Liver (tissue), 3 donors: ENCODE measurements at regions not wholly inside any gene's neighbourhood (a gene's known extent, or its start where the extent isn't known, plus 50 kb on each side); places are given as distances from the start of the nearest gene placed in this dataset.

Experiments
- RAD21 ChIP-seq, 2 donors: IDR thresholded peaks; 2 replicates each; pipeline ENCODE4 v1.6.1; 2016; ENCODE audit warnings: antibody characterized with exemption in 2 of 2, mild to moderate bottlenecking in 2 of 2
- TF ChIP-seq, protein P1 (sequence below): fragments of 150-350 bp; IDR thresholded peaks from 2 replicates; pipeline ENCODE4 v1.5.1; 2017; ENCODE audit warnings: improper control_type of control experiment, low read depth, low read length; ENCODE audit not compliant: missing input control
- TF ChIP-seq, protein P2 (sequence below): IDR thresholded peaks from 2 replicates; pipeline ENCODE4 v1.6.1; 2016; ENCODE audit warnings: antibody characterized with exemption
- TF ChIP-seq, protein P3 (sequence below): IDR thresholded peaks from 2 replicates; pipeline ENCODE4 v1.6.1; 2016; ENCODE audit warnings: antibody characterized with exemption
- donor health status: healthy.
- donor health status: healthy.

DNA sequence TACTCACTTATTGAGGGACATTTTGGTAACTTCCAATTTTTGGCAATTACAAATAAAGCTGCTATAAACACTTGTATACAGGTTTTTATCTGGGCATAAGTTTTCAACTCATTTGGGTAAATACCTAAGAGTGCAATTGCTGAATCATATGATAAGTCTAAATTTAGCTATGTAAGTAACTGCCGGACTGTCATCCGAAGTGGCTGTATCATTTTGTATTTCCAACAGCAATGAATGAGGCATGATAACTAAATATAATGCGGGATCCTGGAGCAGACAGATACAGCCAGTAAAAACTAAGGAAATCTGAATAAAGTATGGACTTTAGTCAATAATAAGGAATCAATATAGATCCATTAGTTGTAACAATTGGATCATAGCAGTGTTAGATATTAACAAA is 156.5 kb upstream of the RMP24 start:
- TF ChIP-seq, protein P1, sequence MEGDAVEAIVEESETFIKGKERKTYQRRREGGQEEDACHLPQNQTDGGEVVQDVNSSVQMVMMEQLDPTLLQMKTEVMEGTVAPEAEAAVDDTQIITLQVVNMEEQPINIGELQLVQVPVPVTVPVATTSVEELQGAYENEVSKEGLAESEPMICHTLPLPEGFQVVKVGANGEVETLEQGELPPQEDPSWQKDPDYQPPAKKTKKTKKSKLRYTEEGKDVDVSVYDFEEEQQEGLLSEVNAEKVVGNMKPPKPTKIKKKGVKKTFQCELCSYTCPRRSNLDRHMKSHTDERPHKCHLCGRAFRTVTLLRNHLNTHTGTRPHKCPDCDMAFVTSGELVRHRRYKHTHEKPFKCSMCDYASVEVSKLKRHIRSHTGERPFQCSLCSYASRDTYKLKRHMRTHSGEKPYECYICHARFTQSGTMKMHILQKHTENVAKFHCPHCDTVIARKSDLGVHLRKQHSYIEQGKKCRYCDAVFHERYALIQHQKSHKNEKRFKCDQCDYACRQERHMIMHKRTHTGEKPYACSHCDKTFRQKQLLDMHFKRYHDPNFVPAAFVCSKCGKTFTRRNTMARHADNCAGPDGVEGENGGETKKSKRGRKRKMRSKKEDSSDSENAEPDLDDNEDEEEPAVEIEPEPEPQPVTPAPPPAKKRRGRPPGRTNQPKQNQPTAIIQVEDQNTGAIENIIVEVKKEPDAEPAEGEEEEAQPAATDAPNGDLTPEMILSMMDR: no peak
- TF ChIP-seq RAD21 (IDR thresholded peaks at IDR 0.05): no peak
- TF ChIP-seq, protein P2, sequence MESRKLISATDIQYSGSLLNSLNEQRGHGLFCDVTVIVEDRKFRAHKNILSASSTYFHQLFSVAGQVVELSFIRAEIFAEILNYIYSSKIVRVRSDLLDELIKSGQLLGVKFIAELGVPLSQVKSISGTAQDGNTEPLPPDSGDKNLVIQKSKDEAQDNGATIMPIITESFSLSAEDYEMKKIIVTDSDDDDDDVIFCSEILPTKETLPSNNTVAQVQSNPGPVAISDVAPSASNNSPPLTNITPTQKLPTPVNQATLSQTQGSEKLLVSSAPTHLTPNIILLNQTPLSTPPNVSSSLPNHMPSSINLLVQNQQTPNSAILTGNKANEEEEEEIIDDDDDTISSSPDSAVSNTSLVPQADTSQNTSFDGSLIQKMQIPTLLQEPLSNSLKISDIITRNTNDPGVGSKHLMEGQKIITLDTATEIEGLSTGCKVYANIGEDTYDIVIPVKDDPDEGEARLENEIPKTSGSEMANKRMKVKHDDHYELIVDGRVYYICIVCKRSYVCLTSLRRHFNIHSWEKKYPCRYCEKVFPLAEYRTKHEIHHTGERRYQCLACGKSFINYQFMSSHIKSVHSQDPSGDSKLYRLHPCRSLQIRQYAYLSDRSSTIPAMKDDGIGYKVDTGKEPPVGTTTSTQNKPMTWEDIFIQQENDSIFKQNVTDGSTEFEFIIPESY: no peak
- TF ChIP-seq, protein P3, sequence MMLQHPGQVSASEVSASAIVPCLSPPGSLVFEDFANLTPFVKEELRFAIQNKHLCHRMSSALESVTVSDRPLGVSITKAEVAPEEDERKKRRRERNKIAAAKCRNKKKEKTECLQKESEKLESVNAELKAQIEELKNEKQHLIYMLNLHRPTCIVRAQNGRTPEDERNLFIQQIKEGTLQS: no peak
